ENCODE measurements at regions not wholly inside any gene's neighbourhood (a gene's known extent, or its start where the extent isn't known, plus 50 kb on each side); places are given as distances from the start of the nearest gene placed in this dataset.

GRCh38 chr5:62144401-62145022 lies 161.5 kb upstream of the KIF2A start:
- H3K9me3 ChIP-seq (replicated peaks; ENCODE audit: insufficient read depth, low read length), result no peaks in the 10 kb centered on the region
- H3K4me2 ChIP-seq (ENCODE audit: low read depth, low read length), result no peak overlapping the region
- H3K4me3 ChIP-seq (ENCODE audit: low read length), result no peak overlapping the region
- TF ChIP-seq CTCF (IDR thresholded peaks at IDR 0.05; ENCODE audit: low read length) (no peak), EZH2 (optimal IDR thresholded peaks at IDR 0.05; ENCODE audit: low read depth, low read length) (no peak)
- no peaks in the 10 kb centered on the region for H3F3A ChIP-seq (ENCODE audit: insufficient read depth, low read length)
- H4K20me1 ChIP-seq (ENCODE audit: insufficient read depth, low read length), result no peaks in the 10 kb centered on the region
- no peaks in the 10 kb centered on the region for H3K27me3 ChIP-seq (replicated peaks; ENCODE audit: insufficient read depth, low read length)
- no peaks in the 10 kb centered on the region for H3K36me3 ChIP-seq (replicated peaks; ENCODE audit: insufficient read depth, low read length)
- H3K4me1 ChIP-seq (ENCODE audit: low read length), result no peaks in the 10 kb centered on the region
- no peak for DNase-seq
- no peak overlapping the region for H3K27ac ChIP-seq (ENCODE audit: low read length)
- H2AFZ ChIP-seq (ENCODE audit: low read length), result no peak overlapping the region
- no peaks in the 10 kb centered on the region for H3K9me2 ChIP-seq (replicated peaks; ENCODE audit: insufficient read depth, low read length)
- no peaks in the 10 kb centered on the region for H3K79me2 ChIP-seq (ENCODE audit: low read length)
- H3K9ac ChIP-seq (ENCODE audit: low read length), result no peak overlapping the region

GRCh38 chr5:62149879-62150278 lies 156.1 kb upstream of the KIF2A start:
- Histone ChIP-seq H3K27ac (ENCODE audit: low read length) (no peak overlapping the region), H3K79me2 (ENCODE audit: low read length) (no peaks in the 10 kb centered on the region), H3F3A (ENCODE audit: insufficient read depth, low read length) (no peaks in the 10 kb centered on the region), H3K9me3 (replicated peaks; ENCODE audit: insufficient read depth, low read length) (no peaks in the 10 kb centered on the region), H3K4me3 (ENCODE audit: low read length) (no peak overlapping the region), H4K20me1 (ENCODE audit: insufficient read depth, low read length) (no peaks in the 10 kb centered on the region), H3K9ac (ENCODE audit: low read length) (no peak overlapping the region), H3K9me2 (replicated peaks; ENCODE audit: insufficient read depth, low read length) (no peaks in the 10 kb centered on the region), H2AFZ (ENCODE audit: low read length) (no peak overlapping the region), H3K27me3 (replicated peaks; ENCODE audit: insufficient read depth, low read length) (no peaks in the 10 kb centered on the region), H3K4me2 (ENCODE audit: low read depth, low read length) (no peak overlapping the region), H3K36me3 (replicated peaks; ENCODE audit: insufficient read depth, low read length) (no peaks in the 10 kb centered on the region), H3K4me1 (ENCODE audit: low read length) (no peaks in the 10 kb centered on the region)
- no peak for TF ChIP-seq EZH2phosphoT487 (IDR thresholded peaks at IDR 0.05; ENCODE audit: low read length)
- no peak for TF ChIP-seq CTCF (IDR thresholded peaks at IDR 0.05; ENCODE audit: low read length)
- no peak for TF ChIP-seq EZH2 (optimal IDR thresholded peaks at IDR 0.05; ENCODE audit: low read depth, low read length)
- DNase-seq, result no peak

- Histone ChIP-seq H3K4me1 (ENCODE audit: low read length) (no peaks in the 10 kb centered on the region), H3K9ac (ENCODE audit: low read length) (no peak overlapping the region), H2AFZ (ENCODE audit: low read length) (no peak overlapping the region), H3K36me3 (replicated peaks; ENCODE audit: insufficient read depth, low read length) (no peaks in the 10 kb centered on the region), H3K4me2 (ENCODE audit: low read depth, low read length) (no peak overlapping the region), H4K20me1 (ENCODE audit: insufficient read depth, low read length) (no peaks in the 10 kb centered on the region), H3K79me2 (ENCODE audit: low read length) (no peaks in the 10 kb centered on the region), H3K27me3 (replicated peaks; ENCODE audit: insufficient read depth, low read length) (no peaks in the 10 kb centered on the region), H3F3A (ENCODE audit: insufficient read depth, low read length) (no peaks in the 10 kb centered on the region), H3K9me2 (replicated peaks; ENCODE audit: insufficient read depth, low read length) (no peaks in the 10 kb centered on the region), H3K9me3 (replicated peaks; ENCODE audit: insufficient read depth, low read length) (no peaks in the 10 kb centered on the region), H3K27ac (ENCODE audit: low read length) (no peak overlapping the region), H3K4me3 (ENCODE audit: low read length) (no peak overlapping the region)
- no peak for DNase-seq
- no peak for TF ChIP-seq CTCF (IDR thresholded peaks at IDR 0.05; ENCODE audit: low read length)
- TF ChIP-seq EZH2 (optimal IDR thresholded peaks at IDR 0.05; ENCODE audit: low read depth, low read length), result no peak
- no peak for TF ChIP-seq EZH2phosphoT487 (IDR thresholded peaks at IDR 0.05; ENCODE audit: low read length)
These were observed 153.5 kb upstream of the KIF2A start for GRCh38 chr5:62152394-62153087.
